ENCODE measurements at regions not wholly inside any gene's neighbourhood (a gene's known extent, or its start where the extent isn't known, plus 50 kb on each side); places are given as distances from the start of the nearest gene placed in this dataset.

DNA sequence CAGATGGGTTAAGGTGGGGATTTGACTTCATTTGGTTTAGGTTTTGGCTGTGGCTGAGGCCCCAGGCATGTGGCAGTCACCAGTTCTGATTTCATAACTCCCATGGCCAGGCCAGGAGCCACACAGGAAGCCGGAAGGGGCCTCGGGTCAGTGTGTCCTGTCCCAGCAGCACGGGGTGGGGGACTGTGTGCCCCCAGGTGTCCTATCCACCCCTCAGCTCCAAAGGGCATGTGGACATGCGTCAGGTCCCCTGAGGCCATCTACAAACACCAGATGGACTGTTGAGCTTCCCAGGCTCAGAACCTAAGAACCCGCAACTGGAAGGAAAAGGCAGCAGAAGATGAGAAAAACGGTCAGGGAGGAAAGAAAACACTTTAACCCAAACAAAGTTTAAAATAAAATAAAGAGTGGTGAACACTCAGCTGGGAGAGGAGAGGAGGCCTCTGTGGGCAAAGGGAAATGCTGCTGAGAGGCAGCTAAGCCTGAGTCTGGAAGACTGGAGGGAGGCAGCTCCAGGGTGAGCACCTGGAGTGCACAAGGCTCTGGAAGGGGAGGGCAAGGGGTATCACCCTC lies 260.8 kb downstream of the AUH start:
- DNase-seq (ENCODE audit: low spot score): no peak

DNA sequence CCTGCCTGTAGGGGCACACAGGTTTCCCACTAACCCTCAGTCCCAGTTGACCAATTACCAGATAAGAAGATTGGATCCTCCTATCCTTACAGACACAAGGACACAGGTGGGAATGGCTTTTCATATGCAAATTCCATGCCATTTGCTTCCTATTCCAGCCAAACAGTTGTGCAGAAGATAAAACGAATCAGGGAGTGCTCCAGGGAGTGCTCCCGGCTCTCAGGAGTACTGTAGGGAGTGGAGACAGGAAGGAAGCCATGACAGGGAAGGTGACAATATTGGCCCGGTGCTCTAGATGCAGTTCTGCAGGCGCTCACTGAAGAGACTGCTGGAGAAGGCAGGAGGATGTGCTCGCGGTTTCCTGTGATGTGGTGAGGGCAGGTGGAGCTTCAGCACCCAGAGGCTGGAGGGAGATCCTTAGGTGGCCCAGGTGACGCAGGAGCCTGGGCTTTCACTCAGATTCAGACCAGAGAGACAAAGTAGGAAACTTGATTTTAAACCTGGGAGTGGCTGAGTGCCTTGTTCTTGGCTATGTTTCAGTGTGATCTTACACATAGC lies 260.0 kb downstream of the AUH start:
- DNase-seq (ENCODE audit: low spot score): peak; percentile 58

DNA sequence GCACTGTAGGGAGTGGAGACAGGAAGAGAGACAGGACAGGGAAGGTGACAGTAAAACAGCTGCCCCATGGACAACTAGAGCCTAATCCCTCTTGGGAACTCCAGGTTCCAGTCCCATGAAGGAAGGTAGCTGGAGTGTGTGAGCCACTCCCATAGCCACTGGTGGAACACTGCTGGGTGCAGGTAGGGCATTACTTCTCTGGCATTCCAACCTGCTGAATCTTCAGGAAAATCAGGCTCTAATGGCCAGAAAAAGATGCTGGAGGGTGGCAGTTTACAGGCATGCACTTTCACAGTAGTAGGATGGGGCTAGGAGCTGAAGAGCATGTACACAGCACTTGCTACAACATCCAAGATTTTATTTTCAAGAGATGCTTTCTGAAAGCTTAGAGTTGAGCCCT lies 259.4 kb downstream of the AUH start:
- no peak for DNase-seq (ENCODE audit: low spot score)

DNA sequence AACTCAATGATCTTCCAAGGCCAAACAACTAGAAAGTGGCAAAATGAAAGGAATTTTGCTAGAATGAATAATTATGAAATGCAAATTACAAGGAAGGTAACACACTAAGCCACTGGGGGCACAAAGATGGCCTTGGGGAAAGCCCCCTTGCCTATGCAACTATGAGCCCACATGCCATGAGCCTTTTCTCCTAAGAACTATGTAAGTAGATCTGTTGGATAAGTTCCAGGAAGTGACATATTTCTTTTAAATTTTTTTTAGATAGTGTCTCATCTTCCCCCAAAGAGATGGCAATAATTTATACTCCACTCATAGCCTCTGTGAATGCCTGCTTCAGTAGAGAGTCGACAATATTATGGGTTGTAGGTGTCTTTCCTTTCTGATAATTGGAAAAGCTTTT lies 257.8 kb downstream of the AUH start:
- DNase-seq (ENCODE audit: low spot score): no peak

DNA sequence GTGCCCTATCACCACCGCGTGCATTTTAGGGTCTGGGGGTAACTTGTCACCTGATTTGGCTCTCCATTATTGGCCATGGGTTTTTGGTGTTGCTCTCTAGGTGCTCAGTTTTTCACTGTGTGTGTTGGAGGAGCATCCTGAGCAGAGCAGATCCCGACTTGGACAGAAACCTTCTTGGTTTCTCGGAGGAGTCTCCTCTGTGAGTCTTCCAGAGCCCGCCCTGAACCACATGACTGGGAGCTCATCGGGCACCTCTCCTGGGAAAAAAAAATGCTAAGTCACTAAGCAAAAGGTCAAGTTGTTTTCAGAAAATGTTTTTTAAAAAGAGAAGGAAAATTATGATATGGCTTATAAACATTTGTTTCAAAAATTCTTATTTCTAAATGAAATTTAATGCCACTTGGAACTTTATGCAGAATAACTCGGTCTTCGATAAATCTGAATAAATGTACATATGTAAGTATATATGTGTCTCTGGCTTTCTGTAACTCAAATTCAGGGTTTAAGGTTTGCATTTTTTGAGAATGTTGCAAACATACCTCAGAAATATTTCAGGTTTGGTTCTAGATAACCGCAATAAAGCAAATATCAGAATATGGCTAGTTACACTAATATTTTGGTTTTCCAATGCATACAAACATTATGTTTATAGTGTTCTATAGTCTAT lies 255.2 kb downstream of the AUH start:
- no peak for DNase-seq (ENCODE audit: low spot score)

DNA sequence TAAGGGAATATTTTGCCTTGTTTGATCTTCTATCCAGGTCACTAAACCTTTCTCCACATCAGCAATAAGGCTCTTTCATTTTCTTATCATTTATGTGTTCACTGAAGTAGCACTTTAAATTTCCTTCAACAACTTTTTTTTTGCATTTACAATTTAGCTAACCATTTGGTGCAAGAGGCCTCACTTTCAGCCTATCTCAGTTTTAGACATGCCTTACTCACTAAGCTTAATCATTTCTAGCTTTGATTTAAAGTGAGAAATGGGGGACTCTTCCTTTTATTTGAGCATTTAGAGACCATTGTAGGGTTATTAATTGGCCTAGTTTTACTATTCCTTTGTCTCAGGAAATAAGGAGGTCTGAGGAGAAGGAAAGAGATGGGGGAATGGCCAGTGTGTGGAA lies 250.5 kb downstream of the AUH start:
- no peak for DNase-seq (ENCODE audit: low spot score)

DNA sequence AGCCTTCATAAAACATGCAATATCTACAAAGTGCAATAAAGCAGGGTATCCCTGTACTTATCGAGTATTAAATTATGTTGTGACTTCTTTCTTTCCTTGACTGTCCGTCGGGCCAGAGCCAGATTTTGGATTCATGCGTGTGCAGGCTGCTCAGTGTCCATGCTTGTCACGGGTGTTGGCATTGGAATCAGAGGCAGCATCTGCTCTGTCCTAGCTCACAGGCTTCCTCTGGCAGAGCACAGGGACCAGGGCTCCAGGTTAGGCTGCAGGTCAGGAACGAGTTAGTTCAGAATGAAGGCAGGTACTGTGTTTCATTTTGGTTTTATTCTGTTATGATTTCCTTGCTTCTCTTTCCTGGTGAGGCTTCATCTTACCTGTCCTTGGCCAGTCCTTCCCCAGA lies 249.8 kb downstream of the AUH start:
- no peak for DNase-seq (ENCODE audit: low spot score)

DNA sequence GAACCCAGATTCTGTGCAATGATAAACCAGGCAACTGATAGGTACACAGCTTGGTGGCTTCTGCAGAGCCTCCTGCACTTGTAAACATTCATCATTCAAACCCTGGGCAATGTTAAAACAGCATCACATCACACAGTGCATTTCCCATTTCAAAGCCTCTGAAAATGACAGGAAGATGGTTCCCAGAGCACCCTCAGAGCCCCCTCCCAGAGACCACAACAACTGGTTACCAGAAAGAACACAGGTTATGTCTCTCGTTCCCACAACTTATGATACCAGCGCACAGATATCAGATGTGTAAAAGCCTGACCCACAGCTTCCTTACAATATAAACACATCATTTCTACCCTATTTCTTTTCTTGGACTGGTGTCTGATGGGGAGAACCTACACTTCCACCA lies 248.7 kb downstream of the AUH start:
- DNase-seq (ENCODE audit: low spot score): no peak

DNA sequence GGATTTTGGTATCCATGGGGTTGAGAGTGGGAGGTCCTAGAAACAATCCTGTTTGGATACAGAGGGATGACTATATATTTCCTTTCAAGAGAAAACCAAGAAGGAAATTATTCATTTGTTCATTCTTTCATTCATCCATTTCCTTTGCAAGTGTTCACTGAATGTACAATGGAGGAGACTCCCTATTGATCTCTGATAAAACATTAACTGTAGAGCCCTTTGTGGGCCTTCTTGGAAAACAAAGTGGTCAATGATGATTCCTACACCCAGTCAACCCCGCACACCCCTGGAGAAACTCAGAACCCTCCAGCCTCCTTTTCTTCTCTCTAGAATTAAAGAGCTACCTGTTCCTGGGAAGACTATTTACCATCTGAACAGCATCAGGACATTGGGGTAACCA lies 247.3 kb downstream of the AUH start:
- DNase-seq (ENCODE audit: low spot score): no peak

DNA sequence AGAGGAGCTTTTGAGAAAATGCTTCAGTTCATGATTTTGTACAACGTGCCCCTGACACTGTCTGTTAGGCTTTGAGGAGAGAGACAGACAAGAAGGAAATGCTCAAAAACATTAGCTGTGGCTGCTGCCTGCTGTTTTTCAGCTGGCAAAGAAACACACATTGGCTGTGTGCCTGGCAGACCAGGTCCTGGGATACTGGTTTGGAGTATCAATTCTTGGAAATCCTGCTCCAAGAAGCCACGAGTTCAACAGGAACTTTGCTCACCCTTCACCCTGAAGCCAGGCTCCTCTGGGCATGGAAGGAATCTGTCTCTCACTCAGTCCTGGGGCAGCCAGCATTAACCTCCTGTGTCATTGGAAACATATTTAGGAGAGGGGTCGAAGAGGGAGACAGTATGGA lies 245.5 kb downstream of the AUH start:
- no peak for DNase-seq (ENCODE audit: low spot score)

DNA sequence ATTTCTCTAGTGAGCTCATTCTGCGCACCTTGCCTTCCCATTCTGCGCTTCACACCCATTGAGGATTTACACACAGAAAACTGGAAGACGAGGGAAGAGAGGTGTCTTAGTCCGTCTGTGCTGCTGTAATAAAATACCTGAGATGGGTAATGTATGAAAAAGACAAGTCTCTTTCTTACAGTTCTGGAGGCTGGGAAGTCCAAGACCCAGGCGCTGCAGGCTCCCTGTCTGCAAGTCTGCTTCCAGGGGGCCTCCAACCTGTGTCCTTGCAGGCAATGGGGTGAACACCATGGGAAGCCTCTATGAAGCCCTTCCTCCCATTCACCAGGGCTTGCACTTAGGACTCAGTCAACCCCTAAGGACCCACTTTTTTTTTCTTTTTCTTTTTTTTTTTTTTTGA lies 245.0 kb downstream of the AUH start:
- DNase-seq (ENCODE audit: low spot score): no peak

DNA sequence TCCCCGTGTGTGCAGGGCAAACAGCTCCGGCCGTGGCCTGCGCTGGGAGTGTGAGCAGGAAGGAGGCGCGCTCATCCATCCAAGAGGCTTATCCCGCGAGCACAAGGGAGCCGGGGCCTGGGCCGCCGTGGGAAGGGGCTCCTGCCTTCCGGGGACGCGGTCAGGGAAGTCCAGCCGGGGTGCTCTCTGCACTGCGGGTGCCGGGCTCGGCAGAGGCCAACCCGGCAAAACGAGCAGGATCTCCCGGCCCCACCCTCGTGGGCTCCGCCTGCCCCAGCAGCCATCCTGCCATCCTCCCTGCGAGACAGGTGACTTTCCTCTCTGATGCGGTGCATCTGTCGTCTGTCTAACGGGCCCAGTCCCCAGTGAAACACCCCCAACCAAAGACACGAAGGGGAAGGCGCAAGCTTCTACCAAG lies 244.2 kb downstream of the AUH start:
- no peak for DNase-seq (ENCODE audit: low spot score)

DNA sequence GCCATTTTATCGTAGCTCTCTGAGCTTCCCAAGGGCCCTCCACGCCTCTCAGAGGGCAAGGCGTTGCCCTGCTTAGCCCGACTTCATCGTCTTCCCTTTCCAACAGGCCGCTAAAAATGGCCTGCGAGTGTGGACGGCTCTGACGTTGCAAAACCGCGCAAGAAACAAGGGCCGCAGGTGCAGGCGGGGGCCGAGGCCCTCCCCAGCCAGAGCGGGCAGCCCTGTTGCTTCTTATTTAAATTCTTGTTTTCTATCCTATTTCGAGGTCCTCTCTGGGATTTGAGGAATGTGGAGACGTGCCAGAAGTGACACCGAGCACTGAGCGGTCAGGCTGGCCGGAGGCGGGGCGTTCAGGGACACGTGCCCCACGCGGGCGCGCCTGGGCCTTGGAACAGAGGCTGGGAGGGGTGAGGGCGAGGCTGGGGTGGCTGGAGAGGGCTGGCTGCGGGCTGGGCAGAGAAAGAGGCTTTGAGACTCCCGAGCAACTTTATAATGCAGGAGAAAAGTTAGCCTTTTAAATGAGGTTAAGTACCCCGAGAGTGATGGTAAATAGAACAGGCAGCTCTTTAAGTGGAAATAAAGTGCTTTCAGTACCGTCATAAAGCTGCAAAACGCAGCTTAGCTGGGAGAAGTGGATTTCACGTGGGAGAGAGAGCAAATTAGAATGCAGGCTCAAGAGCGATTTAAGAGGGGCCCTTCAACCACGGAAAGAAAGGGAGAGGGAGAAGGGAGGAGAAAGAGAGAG lies 243.6 kb downstream of the AUH start:
- no peak for DNase-seq (ENCODE audit: low spot score)

DNA sequence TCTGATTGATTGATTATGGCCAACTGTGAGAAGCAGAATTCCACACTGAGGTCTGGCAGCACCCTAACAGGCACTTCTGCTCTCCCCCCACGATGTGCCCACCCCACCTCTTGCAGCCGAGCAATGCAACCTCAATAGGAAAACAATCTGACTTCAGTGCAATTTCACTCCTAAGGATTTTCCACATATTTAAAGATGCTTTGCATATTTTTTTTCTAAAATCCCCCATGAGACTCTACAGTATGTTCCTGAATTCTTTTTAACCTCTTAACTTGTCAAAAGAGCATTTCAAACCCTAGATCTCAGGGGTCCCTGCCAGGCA lies 243.1 kb downstream of the AUH start:
- no peak for DNase-seq (ENCODE audit: low spot score)

DNA sequence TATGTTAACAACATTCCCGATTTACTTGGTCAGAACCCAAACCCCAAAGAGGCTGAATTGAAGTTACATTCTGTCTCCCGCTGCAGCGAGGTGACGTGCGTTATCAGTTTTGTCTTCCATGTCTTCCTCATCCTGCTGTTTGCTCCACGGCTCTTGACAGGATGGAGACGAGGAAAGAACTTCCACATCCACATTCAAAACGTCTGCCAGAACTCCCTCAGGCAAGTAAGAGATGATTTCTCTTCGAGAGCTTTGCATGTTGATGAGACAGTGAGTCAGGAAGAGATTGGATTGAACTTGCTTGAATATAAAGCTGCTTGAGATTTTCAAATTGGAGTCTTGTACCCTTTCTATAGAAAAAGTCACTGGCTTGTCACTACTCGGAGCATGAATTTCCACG lies 242.6 kb downstream of the AUH start:
- no peak for DNase-seq (ENCODE audit: low spot score)

DNA sequence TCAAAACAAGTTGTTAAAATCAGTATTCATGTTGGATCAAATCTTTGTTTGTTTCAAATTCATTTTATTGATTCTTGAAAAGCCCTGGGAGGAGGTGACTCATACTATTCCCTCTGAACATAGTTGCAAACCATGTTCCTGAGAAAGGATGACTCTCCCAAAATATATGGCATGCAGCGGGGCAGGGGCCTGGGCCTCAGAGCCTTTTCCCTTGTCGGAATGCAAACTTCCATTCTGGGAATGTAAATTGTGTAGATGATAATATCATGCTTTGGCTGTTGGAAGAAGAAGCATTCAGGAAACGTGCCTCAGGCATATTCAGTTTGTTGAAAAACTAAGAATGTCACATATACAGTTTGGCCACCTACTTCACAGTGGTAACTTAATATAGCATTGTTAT lies 242.0 kb downstream of the AUH start:
- no peak for DNase-seq (ENCODE audit: low spot score)

DNA sequence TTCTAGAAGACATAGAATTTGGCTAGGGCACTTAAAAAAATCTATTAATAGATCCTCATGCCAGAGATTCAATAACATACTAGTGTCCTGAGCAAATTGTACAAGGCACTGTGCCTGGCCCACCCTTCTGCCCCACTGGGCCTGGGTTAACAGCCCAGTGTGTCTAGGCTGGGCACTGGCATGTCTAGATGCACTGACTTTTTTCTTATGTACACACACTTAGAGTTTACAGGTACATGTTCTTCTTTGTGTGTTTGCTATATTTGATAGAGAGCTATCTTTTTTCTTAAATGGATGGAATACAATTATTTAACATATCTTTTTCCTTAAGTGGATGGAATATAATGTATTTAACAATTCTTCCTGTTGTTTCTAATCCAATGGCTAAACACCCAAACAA lies 241.5 kb downstream of the AUH start:
- DNase-seq (ENCODE audit: low spot score): no peak

DNA sequence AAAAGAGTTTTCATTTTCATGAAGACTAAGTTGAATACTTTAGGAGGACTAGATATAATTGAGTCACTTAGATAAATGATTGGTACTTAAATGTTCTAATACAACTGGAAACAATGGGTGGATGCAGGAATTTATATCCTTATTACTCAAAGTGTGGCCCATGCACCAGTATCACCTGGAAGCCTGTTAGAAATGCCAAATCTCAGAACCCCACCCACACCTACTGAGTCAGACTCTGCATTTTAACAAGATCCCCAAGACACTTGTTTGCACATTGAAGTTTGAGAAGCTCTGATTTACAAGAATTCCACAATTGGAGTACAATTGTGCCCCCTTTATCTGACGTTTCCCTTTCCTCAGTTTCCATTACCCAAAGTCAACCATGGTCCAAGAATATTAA lies 239.0 kb downstream of the AUH start:
- no peak for DNase-seq (ENCODE audit: low spot score)

DNA sequence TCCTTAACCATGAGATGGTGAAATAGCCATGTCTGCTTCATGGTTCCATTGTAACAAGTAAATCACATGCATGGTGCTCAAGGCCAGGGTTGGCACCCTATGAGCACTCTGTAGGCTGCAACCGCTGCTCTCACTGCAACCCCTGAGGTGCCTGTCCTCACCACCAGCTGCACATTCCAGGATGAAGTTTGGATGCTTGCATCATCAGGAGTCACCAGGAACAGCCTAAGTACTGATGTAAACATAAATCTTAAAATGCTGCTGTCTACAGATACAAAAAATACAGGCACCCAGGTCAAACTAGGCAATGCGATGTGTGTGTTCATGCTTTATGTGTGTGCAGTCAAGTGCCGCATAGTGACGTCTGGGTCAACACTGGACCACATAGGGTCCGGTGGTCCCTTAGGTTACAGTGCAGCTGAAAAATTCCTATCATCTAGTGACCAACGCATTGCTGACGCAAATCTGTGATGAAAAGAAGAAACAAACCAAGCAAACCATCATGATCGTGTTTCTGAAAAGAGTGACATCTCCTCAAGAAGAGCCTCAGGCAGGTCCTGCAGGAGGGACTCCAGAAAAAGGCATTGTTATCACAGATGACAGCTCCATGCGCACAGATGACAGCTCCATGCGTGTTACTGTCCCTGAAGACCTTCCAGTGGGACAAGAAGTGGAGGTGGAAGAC lies 234.8 kb downstream of the AUH start:
- DNase-seq (ENCODE audit: low spot score): no peak

DNA sequence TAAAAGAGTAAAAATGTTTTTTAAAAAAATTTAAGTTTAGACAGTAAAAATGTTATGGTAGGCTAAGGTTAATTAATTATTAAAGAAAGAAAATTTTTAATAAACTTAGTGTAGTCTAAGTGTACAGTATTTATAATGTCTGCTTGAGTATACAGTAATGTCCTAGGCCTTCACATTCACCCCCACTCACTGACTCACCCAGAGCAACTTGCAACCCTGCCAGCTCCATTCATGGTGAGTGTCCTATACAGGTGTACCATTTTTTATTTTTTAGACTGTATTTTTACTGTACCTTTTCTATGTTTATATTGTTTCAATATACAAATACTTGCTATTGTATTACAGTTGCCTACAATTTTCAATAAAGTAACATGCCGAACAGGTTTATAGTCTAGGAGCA lies 234.1 kb downstream of the AUH start:
- DNase-seq (ENCODE audit: low spot score): no peak

DNA sequence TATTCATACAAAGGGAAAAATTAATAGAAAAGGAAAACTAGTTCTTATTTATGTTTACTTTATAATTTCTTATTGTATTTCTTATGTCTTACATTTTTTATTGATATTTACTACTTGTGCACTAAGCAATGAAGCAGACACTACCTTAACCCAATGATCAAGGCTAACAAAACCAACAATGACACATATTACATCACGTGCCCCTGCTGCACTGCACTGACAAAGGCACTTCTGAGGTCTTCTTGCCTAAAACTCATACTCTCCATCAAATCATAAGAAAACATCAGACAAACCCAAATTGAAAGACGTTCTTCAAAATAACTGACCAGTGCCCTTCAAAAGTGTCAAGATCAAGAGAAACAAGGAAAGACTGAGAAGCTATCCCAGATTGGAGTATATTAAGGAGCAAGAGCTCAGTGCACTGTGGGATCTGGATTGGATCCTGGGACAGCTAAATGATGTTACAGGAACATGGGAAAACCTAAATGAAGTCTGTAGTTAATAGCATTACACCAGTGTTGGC lies 230.9 kb downstream of the AUH start:
- DNase-seq (ENCODE audit: low spot score): no peak

DNA sequence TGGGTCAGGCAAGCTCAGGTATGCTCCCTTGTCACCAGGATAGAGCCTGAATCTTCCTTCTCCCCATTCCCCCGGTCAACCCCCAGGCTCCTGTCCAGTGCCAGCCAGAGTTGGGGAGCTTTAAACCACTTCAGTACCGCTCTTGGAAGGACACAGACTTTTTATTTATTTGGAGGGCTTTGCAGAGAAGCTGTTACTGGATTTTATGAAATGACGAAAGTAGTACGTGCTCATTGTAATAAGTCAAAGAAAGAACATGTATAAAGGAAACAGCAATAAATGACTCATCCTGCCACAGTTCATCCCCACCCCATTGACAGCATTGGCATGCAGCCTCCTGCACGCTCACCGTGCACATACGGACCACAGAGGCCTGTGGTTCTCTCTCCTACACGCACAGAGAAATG lies 230.3 kb downstream of the AUH start:
- DNase-seq (ENCODE audit: low spot score): peak; percentile 54

DNA sequence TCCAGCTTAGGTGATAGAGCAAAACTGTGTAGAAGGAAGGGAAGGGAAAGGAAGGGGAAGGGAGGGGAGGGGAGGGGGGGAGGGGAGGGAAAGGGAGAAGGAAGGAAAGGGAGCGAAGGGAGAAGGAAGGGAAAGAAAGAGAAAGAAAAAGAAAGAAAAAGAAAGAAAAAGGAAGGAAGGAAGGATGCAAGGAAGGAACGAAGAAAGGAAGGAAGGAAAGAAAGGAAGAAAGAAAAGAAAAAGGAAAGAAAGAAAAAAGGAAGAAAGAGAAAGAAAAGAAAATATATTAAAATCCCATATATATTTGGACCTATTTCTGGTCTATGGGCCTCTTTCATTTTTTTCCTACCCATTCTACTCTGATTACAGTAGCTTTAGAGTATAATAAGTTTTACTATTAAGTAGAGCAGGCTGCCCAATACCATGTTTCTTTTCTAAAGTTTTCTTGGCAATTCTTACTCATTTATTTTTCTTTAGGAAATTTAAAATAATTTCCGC lies 229.1 kb downstream of the AUH start:
- no peak for DNase-seq (ENCODE audit: low spot score)

Data from CD4-positive, alpha-beta T cell treated with Interleukin-15 for 4 hours (primary cell).